ENCODE measurements at regions not wholly inside any gene's neighbourhood (a gene's known extent, or its start where the extent isn't known, plus 50 kb on each side); places are given as distances from the start of the nearest gene placed in this dataset.

- TF ChIP-seq CTCF (IDR thresholded peaks at IDR 0.05), result no peak
- no peak for TF ChIP-seq POLR2A (IDR thresholded peaks at IDR 0.05)
Measured at GRCh38 chr11:82195283-82195682, 538.4 kb downstream of the FAM181B start.

Data from Peyer's patch (tissue), 4 donors.